ENCODE measurements at regions not wholly inside any gene's neighbourhood (a gene's known extent, or its start where the extent isn't known, plus 50 kb on each side); places are given as distances from the start of the nearest gene placed in this dataset.

DNA sequence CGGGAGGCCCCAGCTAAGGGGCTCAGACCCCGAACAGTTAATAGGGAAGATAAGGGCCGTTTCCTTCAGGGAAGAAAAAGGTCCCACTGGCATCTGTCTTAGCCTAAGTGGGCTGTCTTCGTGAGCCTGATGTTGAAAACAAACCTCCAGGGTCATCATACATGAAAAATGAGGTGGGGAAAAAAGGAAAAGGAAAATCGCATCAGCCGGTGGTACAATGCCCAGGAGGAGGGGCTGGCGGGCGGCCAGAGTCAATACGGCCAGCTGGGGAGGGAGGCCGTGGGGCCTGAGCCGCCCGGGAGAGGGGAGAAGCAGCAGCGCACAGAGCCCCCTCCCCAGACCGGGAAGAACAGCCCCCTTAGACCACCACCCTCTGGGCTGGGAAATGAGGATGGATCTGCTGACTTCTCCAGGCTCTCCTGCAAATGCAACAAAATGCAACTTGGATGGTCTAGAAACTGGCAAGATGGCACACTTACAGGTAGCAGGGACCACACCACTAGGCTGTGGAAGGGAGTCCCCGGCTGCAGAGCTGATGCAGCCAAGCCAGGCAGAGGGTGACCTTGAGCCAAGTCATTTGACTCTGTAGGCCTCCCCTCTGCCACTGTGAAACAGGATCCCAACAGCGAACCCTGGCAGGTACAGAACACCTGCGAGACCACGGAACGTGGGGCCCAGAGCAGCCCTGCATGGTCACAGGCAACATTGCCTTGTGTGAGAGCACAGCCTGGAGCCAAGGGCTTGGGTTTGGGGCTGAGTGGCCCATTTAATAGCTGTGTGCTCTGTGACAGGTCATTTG, 448.5 kb downstream of the SOX9 start:
- TF ChIP-seq CTCF (IDR thresholded peaks at IDR 0.05), result no peak

GRCh38 chr17:72571813-72572396, 451.1 kb downstream of the SOX9 start:
- no peaks in the 10 kb centered on the region for H4K20me1 ChIP-seq (ENCODE audit: insufficient read depth, low read length)
- no peak for TF ChIP-seq CTCF (IDR thresholded peaks at IDR 0.05)
- Mint-ChIP-seq H3K4me1 (no peaks in the 10 kb centered on the region), H3K36me3 (no peaks in the 10 kb centered on the region), H3K4me3 (no peak overlapping the region), H3K27me3 (ENCODE audit: low read depth in 3 of 3) (peaks cover 10 to 32% (median 14%) of the 10 kb centered on the region in 3 donors), H3K27ac (no peak overlapping the region), H3K9me3 (no peaks in the 10 kb centered on the region)
- H3K9me3 ChIP-seq (replicated peaks in 1 of 2; ENCODE audit: control insufficient read depth in 1 of 2, insufficient read depth in 1 of 2, low read length in 2 of 2), result no peaks in the 10 kb centered on the region
- H3K79me2 ChIP-seq (ENCODE audit: insufficient read depth, low read length), result no peaks in the 10 kb centered on the region
- 88% methylated on average over 6 of the region's 9 CpGs for WGBS (ENCODE audit: insufficient coverage)
- H3K4me1 ChIP-seq (ENCODE audit: control insufficient read depth in 1 of 2, insufficient read depth in 2 of 2, low read length in 2 of 2), result no peaks in the 10 kb centered on the region
- H3K9ac ChIP-seq (ENCODE audit: insufficient read depth, low read length, poor library complexity, severe bottlenecking), result no peak overlapping the region
- no peaks in the 10 kb centered on the region for H3K36me3 ChIP-seq (replicated peaks in 1 of 2; ENCODE audit: control insufficient read depth in 1 of 2, insufficient read depth in 2 of 2, low read length in 2 of 2)
- no peak overlapping the region for H3K4me3 ChIP-seq (replicated peaks in 1 of 3; ENCODE audit: low read depth in 2 of 3, low read length in 3 of 3)
- intact Hi-C loops (cut with micrococcal nuclease), result no loop called here
- H2AFZ ChIP-seq (ENCODE audit: insufficient read depth, low read depth, low read length, poor library complexity, severe bottlenecking), result no peak overlapping the region
- no peak overlapping the region for H3K4me2 ChIP-seq (replicated peaks; ENCODE audit: extremely low read depth, low read length, poor library complexity, severe bottlenecking)
- no peak for DNase-seq
- H3K27me3 ChIP-seq (ENCODE audit: control insufficient read depth in 2 of 2, insufficient read depth in 2 of 2, low read length in 2 of 2), result peaks cover 0 to 2% of the 10 kb centered on the region in 2 donors
- no peak overlapping the region for H3K27ac ChIP-seq (ENCODE audit: low read depth in 1 of 2, low read length in 2 of 2)

More for the DNA sequence above, 448.5 kb downstream of the SOX9 start:
- Mint-ChIP-seq H3K4me3 (no peak overlapping the region), H3K27ac (no peak overlapping the region), H3K4me1 (no peaks in the 10 kb centered on the region), H3K36me3 (no peaks in the 10 kb centered on the region), H3K9me3 (no peaks in the 10 kb centered on the region), H3K27me3 (ENCODE audit: low read depth in 3 of 3) (peaks cover 4 to 23% (median 9%) of the 10 kb centered on the region in 3 donors)
- no peak overlapping the region for H3K27ac ChIP-seq (ENCODE audit: low read depth in 1 of 2, low read length in 2 of 2)
- intact Hi-C loops (cut with micrococcal nuclease), result no loop called here
- no peaks in the 10 kb centered on the region for H3K4me1 ChIP-seq (ENCODE audit: control insufficient read depth in 1 of 2, insufficient read depth in 2 of 2, low read length in 2 of 2)
- 68% methylated on average over 4 of the region's 19 CpGs for WGBS (ENCODE audit: insufficient coverage)
- H3K4me2 ChIP-seq (replicated peaks; ENCODE audit: extremely low read depth, low read length, poor library complexity, severe bottlenecking), result no peak overlapping the region
- H3K9ac ChIP-seq (ENCODE audit: insufficient read depth, low read length, poor library complexity, severe bottlenecking), result no peak overlapping the region
- no peak for DNase-seq
- H2AFZ ChIP-seq (ENCODE audit: insufficient read depth, low read depth, low read length, poor library complexity, severe bottlenecking), result no peak overlapping the region
- H3K9me3 ChIP-seq (replicated peaks in 1 of 2; ENCODE audit: control insufficient read depth in 1 of 2, insufficient read depth in 1 of 2, low read length in 2 of 2), result no peaks in the 10 kb centered on the region
- H3K27me3 ChIP-seq (ENCODE audit: control insufficient read depth in 2 of 2, insufficient read depth in 2 of 2, low read length in 2 of 2), result no peaks in the 10 kb centered on the region
- H4K20me1 ChIP-seq (ENCODE audit: insufficient read depth, low read length), result no peaks in the 10 kb centered on the region
- no peaks in the 10 kb centered on the region for H3K36me3 ChIP-seq (replicated peaks in 1 of 2; ENCODE audit: control insufficient read depth in 1 of 2, insufficient read depth in 2 of 2, low read length in 2 of 2)
- H3K79me2 ChIP-seq (ENCODE audit: insufficient read depth, low read length), result no peaks in the 10 kb centered on the region
- no peak overlapping the region for H3K4me3 ChIP-seq (replicated peaks in 1 of 3; ENCODE audit: low read depth in 2 of 3, low read length in 3 of 3)
